Upper lobe of right lung (tissue), 1 donor: ENCODE measurements at regions not wholly inside any gene's neighbourhood (a gene's known extent, or its start where the extent isn't known, plus 50 kb on each side); places are given as distances from the start of the nearest gene placed in this dataset.

Source experiments
- ATAC-seq: fragments of 200-7000 bp; cut with Tn5 transposase; one replicate; pipeline ENCODE4 v1.9.1; 2020; ENCODE audit warnings: mild to moderate bottlenecking, moderate library complexity
- DNase-seq: peaks from one replicate; pipeline ENCODE4 v3.0.0-alpha.2; 2020
- H3K27ac ChIP-seq: fragments of 200-600 bp; one replicate; pipeline ENCODE4 v1.8.0; 2022
- H3K27me3 ChIP-seq: fragments of 200-600 bp; one replicate; pipeline ENCODE4 v1.8.0; 2022; ENCODE audit warnings: mild to moderate bottlenecking
- H3K36me3 ChIP-seq: fragments of 200-600 bp; one replicate; pipeline ENCODE4 v1.8.0; 2022
- H3K4me1 ChIP-seq: fragments of 200-600 bp; one replicate; pipeline ENCODE4 v1.8.0; 2022
- H3K4me3 ChIP-seq: fragments of 200-600 bp; one replicate; pipeline ENCODE4 v1.8.0; 2022; ENCODE audit warnings: mild to moderate bottlenecking
- H3K9me3 ChIP-seq: fragments of 200-600 bp; one replicate; pipeline ENCODE4 v1.8.0; 2022
- CTCF ChIP-seq: fragments of 200-600 bp; IDR thresholded peaks from one replicate; pipeline ENCODE4 v1.8.0; 2022; ENCODE audit warnings: antibody characterized with exemption
- intact Hi-C: fragments of 100-400 bp; cut with DNase I; formaldehyde crosslinking; loops from one replicate; pipeline ENCODE4 v1.11.0; 2022
- donor health status: DM: no; HTN: yes; CAD: no; lungs with severe emphysema.

DNA sequence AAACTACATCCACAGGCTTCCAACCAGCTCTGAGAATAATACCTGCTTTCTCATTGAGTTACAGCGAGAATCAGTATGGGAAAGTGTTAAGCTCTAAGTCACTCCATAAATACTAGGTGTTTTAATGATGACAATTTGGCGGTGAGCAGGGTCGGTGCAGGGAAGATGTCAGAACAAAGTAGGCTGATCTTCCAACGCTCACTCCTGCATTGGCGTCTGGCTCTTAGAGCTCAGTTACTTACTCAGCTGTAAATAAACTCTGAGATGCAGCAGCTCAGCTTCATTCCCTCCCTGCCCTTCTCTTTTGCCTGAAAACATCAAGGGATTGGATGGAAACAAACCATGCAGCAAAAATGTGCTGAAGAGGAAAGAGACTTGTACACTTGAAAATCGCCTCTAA is 102.5 kb upstream of the SPACA1 start:
- H3K9me3 ChIP-seq: no peaks in the 10 kb centered on the region
- TF ChIP-seq CTCF: no peak
- H3K27me3 ChIP-seq: peaks cover 5% of the 10 kb centered on the region
- ATAC-seq (no peak), DNase-seq (no peak)
- H3K36me3 ChIP-seq: no peaks in the 10 kb centered on the region
- H3K27ac ChIP-seq: no peak overlapping the region
- no peak overlapping the region for H3K4me3 ChIP-seq
- intact Hi-C loops: no loop called here
- no peaks in the 10 kb centered on the region for H3K4me1 ChIP-seq

DNA sequence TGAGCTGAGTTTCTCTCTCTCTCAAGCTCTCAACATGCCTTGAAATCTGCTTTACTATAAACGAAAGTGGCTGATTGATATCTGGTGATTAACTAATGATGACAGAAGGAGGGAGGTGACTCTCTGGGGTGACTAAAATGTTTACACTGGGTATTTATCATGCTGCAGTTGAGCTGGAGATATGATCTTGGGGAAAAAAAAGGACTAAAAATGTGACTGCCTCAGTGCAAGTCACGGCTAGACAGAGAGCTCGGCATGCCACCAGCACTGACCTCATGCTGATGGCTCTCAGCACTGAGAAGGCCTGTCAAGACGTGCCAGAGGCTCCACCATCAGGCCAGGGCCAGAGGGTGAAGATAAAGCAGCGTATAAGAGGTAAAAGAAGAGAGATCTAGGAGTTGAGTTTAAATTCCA is 103.1 kb upstream of the SPACA1 start:
- H3K9me3 ChIP-seq: no peaks in the 10 kb centered on the region
- H3K4me3 ChIP-seq: no peak overlapping the region
- H3K27ac ChIP-seq: no peak overlapping the region
- H3K4me1 ChIP-seq: no peaks in the 10 kb centered on the region
- ATAC-seq: peak; percentile 93
- TF ChIP-seq CTCF: peak; percentile 22
- peaks cover 5% of the 10 kb centered on the region for H3K27me3 ChIP-seq
- H3K36me3 ChIP-seq: no peaks in the 10 kb centered on the region
- DNase-seq: peak; percentile 70
- intact Hi-C loops: no loop called here

- DNase-seq: no peak
- Histone ChIP-seq H3K4me1 (no peaks in the 10 kb centered on the region), H3K9me3 (no peaks in the 10 kb centered on the region), H3K4me3 (no peak overlapping the region), H3K27me3 (peaks cover 5% of the 10 kb centered on the region), H3K27ac (no peak overlapping the region), H3K36me3 (no peaks in the 10 kb centered on the region)
- TF ChIP-seq CTCF: no peak
- intact Hi-C loops: no loop called here
- ATAC-seq: no peak
These were observed 104.5 kb upstream of the SPACA1 start for GRCh38 chr6:87943191-87943590.

- TF ChIP-seq CTCF: no peak
- peaks cover 5% of the 10 kb centered on the region for H3K27me3 ChIP-seq
- DNase-seq: no peak
These were observed 105.9 kb upstream of the SPACA1 start for GRCh38 chr6:87941556-87942358.

GRCh38 chr6:87939776-87940175 is 107.9 kb upstream of the SPACA1 start:
- no peaks in the 10 kb centered on the region for H3K9me3 ChIP-seq
- intact Hi-C loops: no loop called here
- no peaks in the 10 kb centered on the region for H3K4me1 ChIP-seq
- DNase-seq (no peak), ATAC-seq (no peak)
- TF ChIP-seq CTCF: no peak
- no peak overlapping the region for H3K4me3 ChIP-seq
- no peak overlapping the region for H3K27ac ChIP-seq
- H3K27me3 ChIP-seq: peaks cover 5% of the 10 kb centered on the region
- no peaks in the 10 kb centered on the region for H3K36me3 ChIP-seq

More at GRCh38 chr6:87941556-87942358, 105.9 kb upstream of the SPACA1 start:
- no peak overlapping the region for H3K4me3 ChIP-seq
- no peaks in the 10 kb centered on the region for H3K4me1 ChIP-seq
- H3K9me3 ChIP-seq: no peaks in the 10 kb centered on the region
- no peaks in the 10 kb centered on the region for H3K36me3 ChIP-seq
- ATAC-seq: no peak
- H3K27ac ChIP-seq: no peak overlapping the region
- intact Hi-C loops: no loop called here

DNA sequence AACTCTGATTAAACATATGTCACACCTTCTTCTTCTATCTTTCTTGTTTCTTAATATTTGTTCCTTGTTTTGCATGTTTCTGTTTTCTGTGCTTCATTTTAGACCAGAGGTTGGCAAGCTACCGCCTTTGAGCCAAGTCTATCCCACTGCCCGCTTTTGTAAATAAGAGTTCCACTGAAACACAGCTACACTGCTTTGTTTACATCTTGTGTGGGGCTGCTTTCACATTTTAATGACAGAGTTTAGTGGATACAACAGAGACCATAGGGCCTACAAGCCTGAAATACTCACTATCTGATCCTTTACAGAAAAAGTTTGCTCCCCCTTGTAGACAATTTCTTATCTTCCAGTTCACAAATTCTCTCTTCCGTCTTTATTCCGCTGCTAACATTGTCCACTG is 109.4 kb upstream of the SPACA1 start:
- Histone ChIP-seq H3K9me3 (no peaks in the 10 kb centered on the region), H3K4me3 (no peak overlapping the region), H3K27ac (no peak overlapping the region), H3K36me3 (no peaks in the 10 kb centered on the region), H3K4me1 (no peaks in the 10 kb centered on the region), H3K27me3 (peaks cover 4% of the 10 kb centered on the region)
- no peak for DNase-seq
- TF ChIP-seq CTCF: no peak
- ATAC-seq: no peak
- intact Hi-C loops: no loop called here
